WTC11 (cell line): ENCODE measurements at regions not wholly inside any gene's neighbourhood (a gene's known extent, or its start where the extent isn't known, plus 50 kb on each side); places are given as distances from the start of the nearest gene placed in this dataset.

ENCODE experiments used
- ATAC-seq: fragments of 200-7000 bp; cut with Tn5 transposase; 2 replicates; pipeline ENCODE4 v1.10.0; 2021; ENCODE audit warnings: mild to moderate bottlenecking, moderate library complexity
- CTCF ChIA-PET: fragments of 300-600 bp; sonication (Branson Sonifier 250); formaldehyde crosslinking; loops from one replicate; lab custom pipeline; 2021; ENCODE audit warnings: antibody characterized with exemption; lab: Charles Lee
- POLR2A ChIA-PET: fragments of 350-600 bp; sonication (Branson Sonifier 250); formaldehyde crosslinking; loops from one replicate; lab custom pipeline; 2021; ENCODE audit warnings: antibody characterized with exemption; lab: Charles Lee
- DNase-seq: peaks from one replicate; pipeline ENCODE4 v3.0.0; 2021; ENCODE audit warnings: low spot score
- H3K27ac Mint-ChIP-seq: 2 replicates; pipeline ENCODE4 v1.8.0; 2021; ENCODE audit warnings: mixed read lengths
- H3K27me3 Mint-ChIP-seq: 2 replicates; pipeline ENCODE4 v1.8.0; 2021; ENCODE audit warnings: low read depth, mild to moderate bottlenecking, moderate library complexity, mixed read lengths
- H3K36me3 Mint-ChIP-seq: 2 replicates; pipeline ENCODE4 v1.8.0; 2021; ENCODE audit warnings: mixed read lengths
- H3K4me1 Mint-ChIP-seq: 2 replicates; pipeline ENCODE4 v1.8.0; 2022; ENCODE audit warnings: mixed read lengths
- H3K4me3 Mint-ChIP-seq: 2 replicates; pipeline ENCODE4 v1.8.0; 2021; ENCODE audit warnings: mild to moderate bottlenecking, moderate library complexity, mixed read lengths
- H3K9me3 Mint-ChIP-seq: 2 replicates; pipeline ENCODE4 v1.8.0; 2021; ENCODE audit warnings: mixed read lengths
- ARID4B ChIP-seq: sonication (generic); formaldehyde crosslinking; IDR thresholded peaks from 2 replicates; pipeline ENCODE4 v1.8.0; 2023; ENCODE audit warnings: missing genetic modification reagents, mild to moderate bottlenecking, borderline replicate concordance
- ATF3 ChIP-seq: sonication (generic); formaldehyde crosslinking; conservative IDR thresholded peaks from 2 replicates; pipeline ENCODE4 v1.8.1; 2022; ENCODE audit warnings: mild to moderate bottlenecking, missing genetic modification reagents
- ATF6 ChIP-seq: sonication (generic); formaldehyde crosslinking; IDR thresholded peaks from 2 replicates; pipeline ENCODE4 v1.8.1; 2023; ENCODE audit warnings: mild to moderate bottlenecking, missing genetic modification reagents
- CDX4 ChIP-seq: fragments of 250-450 bp; sonication (Bioruptor Pico); IDR thresholded peaks from 2 replicates; pipeline ENCODE4 v1.9.0; 2021; ENCODE audit warnings: moderate library complexity, mild to moderate bottlenecking, inconsistent platforms, borderline replicate concordance
- CREM ChIP-seq: sonication (generic); formaldehyde crosslinking; IDR thresholded peaks from 2 replicates; pipeline ENCODE4 v1.8.1; 2022; ENCODE audit warnings: mild to moderate bottlenecking, missing genetic modification reagents, moderate library complexity
- E2F5 ChIP-seq: sonication (generic); formaldehyde crosslinking; IDR thresholded peaks from 2 replicates; pipeline ENCODE4 v1.8.1; 2022; ENCODE audit warnings: mild to moderate bottlenecking, moderate library complexity, missing genetic modification reagents
- ETV6 ChIP-seq: sonication (generic); formaldehyde crosslinking; IDR thresholded peaks from 2 replicates; pipeline ENCODE4 v1.8.1; 2022; ENCODE audit warnings: mild to moderate bottlenecking, missing genetic modification reagents
- GABPB1 ChIP-seq: sonication (generic); formaldehyde crosslinking; IDR thresholded peaks from 2 replicates; pipeline ENCODE4 v1.8.1; 2023; ENCODE audit warnings: mild to moderate bottlenecking, missing genetic modification reagents
- JUN ChIP-seq: sonication (generic); formaldehyde crosslinking; IDR thresholded peaks from 2 replicates; pipeline ENCODE4 v1.8.0; 2023; ENCODE audit warnings: mild to moderate bottlenecking, missing genetic modification reagents
- NR2C2 ChIP-seq: sonication (generic); formaldehyde crosslinking; IDR thresholded peaks from 2 replicates; pipeline ENCODE4 v1.8.0; 2022; ENCODE audit warnings: mild to moderate bottlenecking, missing genetic modification reagents
- ZNF138 ChIP-seq: sonication (generic); formaldehyde crosslinking; conservative IDR thresholded peaks from 2 replicates; pipeline ENCODE4 v1.8.1; 2022; ENCODE audit warnings: mild to moderate bottlenecking, moderate library complexity, missing genetic modification reagents
- ZNF263 ChIP-seq: sonication (generic); formaldehyde crosslinking; IDR thresholded peaks from 2 replicates; pipeline ENCODE4 v1.8.1; 2022; ENCODE audit warnings: low read depth, mild to moderate bottlenecking, moderate library complexity, missing genetic modification reagents
- ZNF671 ChIP-seq: fragments of 250-450 bp; sonication (Bioruptor Pico); IDR thresholded peaks from 2 replicates; pipeline ENCODE4 v1.8.0; 2021; ENCODE audit warnings: mild to moderate bottlenecking
- TF ChIP-seq, protein P1 (sequence below): sonication (generic); formaldehyde crosslinking; IDR thresholded peaks from 2 replicates; pipeline ENCODE4 v1.8.1; 2022; ENCODE audit warnings: missing genetic modification reagents, borderline replicate concordance
- TF ChIP-seq, protein P2 (sequence below): fragments of 250-450 bp; sonication (Bioruptor Pico); IDR thresholded peaks from 2 replicates; pipeline ENCODE4 v1.8.0; 2021; ENCODE audit warnings: mild to moderate bottlenecking
- TF ChIP-seq, protein P3 (sequence below): sonication (generic); formaldehyde crosslinking; IDR thresholded peaks from 2 replicates; pipeline ENCODE4 v1.8.0; 2022; ENCODE audit warnings: mild to moderate bottlenecking, missing genetic modification reagents
- TF ChIP-seq, protein P4 (sequence below): fragments of 250-450 bp; sonication (Bioruptor Pico); IDR thresholded peaks from 2 replicates; pipeline ENCODE4 v2.1.2; 2022; ENCODE audit warnings: mild to moderate bottlenecking, moderate library complexity

GRCh38 chr6:26199057-26199772 is 112.0 kb downstream of the HFE start (continued):
- TF ChIP-seq ATF6 (CRISPR knock-in tag) (no peak), CDX4 (CRISPR knock-in tag) (no peak), JUN (CRISPR knock-in tag) (peak; percentile 84), GABPB1 (CRISPR knock-in tag) (peak; percentile 53; the same call in 1 of the 2 replicates), ETV6 (CRISPR knock-in tag) (peak; percentile 41; the same call in 1 of the 2 replicates), NR2C2 (CRISPR knock-in tag) (no peak), E2F5 (CRISPR knock-in tag) (0 out of 2 replicates have a peak, but pooled peaks have one; percentile 33), CREM (CRISPR knock-in tag) (0 out of 2 replicates have a peak, but pooled peaks have one; percentile 29), ZNF671 (CRISPR knock-in tag) (peak; percentile 52; the same call in 1 of the 2 replicates), ZNF263 (CRISPR knock-in tag) (no peak)
- TF ChIP-seq, protein P1, sequence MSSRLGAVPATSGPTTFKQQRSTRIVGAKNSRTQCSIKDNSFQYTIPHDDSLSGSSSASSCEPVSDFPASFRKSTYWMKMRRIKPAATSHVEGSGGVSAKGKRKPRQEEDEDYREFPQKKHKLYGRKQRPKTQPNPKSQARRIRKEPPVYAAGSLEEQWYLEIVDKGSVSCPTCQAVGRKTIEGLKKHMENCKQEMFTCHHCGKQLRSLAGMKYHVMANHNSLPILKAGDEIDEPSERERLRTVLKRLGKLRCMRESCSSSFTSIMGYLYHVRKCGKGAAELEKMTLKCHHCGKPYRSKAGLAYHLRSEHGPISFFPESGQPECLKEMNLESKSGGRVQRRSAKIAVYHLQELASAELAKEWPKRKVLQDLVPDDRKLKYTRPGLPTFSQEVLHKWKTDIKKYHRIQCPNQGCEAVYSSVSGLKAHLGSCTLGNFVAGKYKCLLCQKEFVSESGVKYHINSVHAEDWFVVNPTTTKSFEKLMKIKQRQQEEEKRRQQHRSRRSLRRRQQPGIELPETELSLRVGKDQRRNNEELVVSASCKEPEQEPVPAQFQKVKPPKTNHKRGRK (CRISPR knock-in tag) = no peak
- TF ChIP-seq, protein P2, sequence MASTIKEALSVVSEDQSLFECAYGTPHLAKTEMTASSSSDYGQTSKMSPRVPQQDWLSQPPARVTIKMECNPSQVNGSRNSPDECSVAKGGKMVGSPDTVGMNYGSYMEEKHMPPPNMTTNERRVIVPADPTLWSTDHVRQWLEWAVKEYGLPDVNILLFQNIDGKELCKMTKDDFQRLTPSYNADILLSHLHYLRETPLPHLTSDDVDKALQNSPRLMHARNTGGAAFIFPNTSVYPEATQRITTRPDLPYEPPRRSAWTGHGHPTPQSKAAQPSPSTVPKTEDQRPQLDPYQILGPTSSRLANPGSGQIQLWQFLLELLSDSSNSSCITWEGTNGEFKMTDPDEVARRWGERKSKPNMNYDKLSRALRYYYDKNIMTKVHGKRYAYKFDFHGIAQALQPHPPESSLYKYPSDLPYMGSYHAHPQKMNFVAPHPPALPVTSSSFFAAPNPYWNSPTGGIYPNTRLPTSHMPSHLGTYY (CRISPR knock-in tag) = peak; percentile 40; the same call in 1 of the 2 replicates

- H3K9me3 Mint-ChIP-seq = no peaks in the 10 kb centered on the region
- DNase-seq (no peak), ATAC-seq (no peak; the same call in 1 of the 2 replicates)
- no peaks in the 10 kb centered on the region for H3K27me3 Mint-ChIP-seq
- CTCF ChIA-PET = interaction anchor here (0.8 kb wide), 1 partner anchor 17 kb away, joined by 3 read pairs; a partner anchor contains a TSS
- peaks cover 17% of the 10 kb centered on the region for H3K36me3 Mint-ChIP-seq
- H3K27ac Mint-ChIP-seq = peak overlapping the region; percentile 100
- peak overlapping the region; percentile 99 for H3K4me3 Mint-ChIP-seq
- POLR2A ChIA-PET = interaction anchor here (0.6 to 7.9 kb wide), 43 partner anchors 8 to 1693 kb away, joined by 3 to 471 read pairs (median 25); a partner anchor contains a TSS
- H3K4me1 Mint-ChIP-seq = peaks cover 29% of the 10 kb centered on the region
- TF ChIP-seq, protein P3, sequence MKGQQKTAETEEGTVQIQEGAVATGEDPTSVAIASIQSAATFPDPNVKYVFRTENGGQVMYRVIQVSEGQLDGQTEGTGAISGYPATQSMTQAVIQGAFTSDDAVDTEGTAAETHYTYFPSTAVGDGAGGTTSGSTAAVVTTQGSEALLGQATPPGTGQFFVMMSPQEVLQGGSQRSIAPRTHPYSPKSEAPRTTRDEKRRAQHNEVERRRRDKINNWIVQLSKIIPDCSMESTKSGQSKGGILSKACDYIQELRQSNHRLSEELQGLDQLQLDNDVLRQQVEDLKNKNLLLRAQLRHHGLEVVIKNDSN (CRISPR knock-in tag) = no peak
- TF ChIP-seq, protein P4, sequence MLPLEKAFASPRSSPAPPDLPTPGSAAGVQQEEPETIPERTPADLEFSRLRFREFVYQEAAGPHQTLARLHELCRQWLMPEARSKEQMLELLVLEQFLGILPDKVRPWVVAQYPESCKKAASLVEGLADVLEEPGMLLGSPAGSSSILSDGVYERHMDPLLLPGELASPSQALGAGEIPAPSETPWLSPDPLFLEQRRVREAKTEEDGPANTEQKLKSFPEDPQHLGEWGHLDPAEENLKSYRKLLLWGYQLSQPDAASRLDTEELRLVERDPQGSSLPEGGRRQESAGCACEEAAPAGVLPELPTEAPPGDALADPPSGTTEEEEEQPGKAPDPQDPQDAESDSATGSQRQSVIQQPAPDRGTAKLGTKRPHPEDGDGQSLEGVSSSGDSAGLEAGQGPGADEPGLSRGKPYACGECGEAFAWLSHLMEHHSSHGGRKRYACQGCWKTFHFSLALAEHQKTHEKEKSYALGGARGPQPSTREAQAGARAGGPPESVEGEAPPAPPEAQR (CRISPR knock-in tag) = no peak
- no peak for TF ChIP-seq ZNF138
- TF ChIP-seq ATF3 = no peak
- TF ChIP-seq ARID4B (CRISPR knock-in tag) = 0 out of 2 replicates have a peak, but pooled peaks have one; percentile 74
Measured at GRCh38 chr6:26199773-26200764, 112.8 kb downstream of the HFE start.
